Prostate gland (tissue), 2 donors: ENCODE measurements at regions not wholly inside any gene's neighbourhood (a gene's known extent, or its start where the extent isn't known, plus 50 kb on each side); places are given as distances from the start of the nearest gene placed in this dataset.

ENCODE experiments used
- POLR2AphosphoS5 ChIP-seq: sonication (generic); formaldehyde crosslinking; IDR thresholded peaks from one replicate; pipeline ENCODE4 v1.6.1; 2017; ENCODE audit warnings: antibody characterized with exemption
- TF ChIP-seq, protein P1 (sequence below), 4 experiments: fragments of 200-600 bp in 2 of 4; fragments of 450-650 bp in 2 of 4; sonication (generic) in 2 of 4; IDR thresholded peaks; 1 replicate in 3 of 4; 2 replicates in 1 of 4; pipeline ENCODE4 v1.5.1; 2016 to 2019; ENCODE audit warnings: antibody characterized with exemption in 4 of 4, mild to moderate bottlenecking in 2 of 4, moderate library complexity in 2 of 4

DNA sequence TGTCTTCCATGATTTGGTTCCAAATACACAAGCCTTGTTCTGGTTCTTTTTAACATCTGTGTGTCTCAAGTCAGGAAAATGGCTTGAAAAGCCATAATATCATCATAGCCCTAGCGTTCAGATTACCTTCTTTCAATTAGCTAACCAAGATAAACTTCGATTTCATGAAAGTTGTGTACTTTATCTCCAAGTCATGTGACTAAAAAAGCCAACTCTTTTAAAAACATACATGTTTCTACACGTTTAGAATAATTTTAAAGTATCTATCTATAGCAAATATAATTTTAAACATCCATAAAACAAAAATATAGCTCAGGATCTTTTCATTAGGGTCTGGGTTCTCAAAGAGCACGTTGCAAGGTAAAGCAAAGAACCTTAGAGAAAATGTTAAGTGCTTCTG lies 261.1 kb downstream of the PRL start:
- no peak for TF ChIP-seq POLR2AphosphoS5
- TF ChIP-seq, protein P1, sequence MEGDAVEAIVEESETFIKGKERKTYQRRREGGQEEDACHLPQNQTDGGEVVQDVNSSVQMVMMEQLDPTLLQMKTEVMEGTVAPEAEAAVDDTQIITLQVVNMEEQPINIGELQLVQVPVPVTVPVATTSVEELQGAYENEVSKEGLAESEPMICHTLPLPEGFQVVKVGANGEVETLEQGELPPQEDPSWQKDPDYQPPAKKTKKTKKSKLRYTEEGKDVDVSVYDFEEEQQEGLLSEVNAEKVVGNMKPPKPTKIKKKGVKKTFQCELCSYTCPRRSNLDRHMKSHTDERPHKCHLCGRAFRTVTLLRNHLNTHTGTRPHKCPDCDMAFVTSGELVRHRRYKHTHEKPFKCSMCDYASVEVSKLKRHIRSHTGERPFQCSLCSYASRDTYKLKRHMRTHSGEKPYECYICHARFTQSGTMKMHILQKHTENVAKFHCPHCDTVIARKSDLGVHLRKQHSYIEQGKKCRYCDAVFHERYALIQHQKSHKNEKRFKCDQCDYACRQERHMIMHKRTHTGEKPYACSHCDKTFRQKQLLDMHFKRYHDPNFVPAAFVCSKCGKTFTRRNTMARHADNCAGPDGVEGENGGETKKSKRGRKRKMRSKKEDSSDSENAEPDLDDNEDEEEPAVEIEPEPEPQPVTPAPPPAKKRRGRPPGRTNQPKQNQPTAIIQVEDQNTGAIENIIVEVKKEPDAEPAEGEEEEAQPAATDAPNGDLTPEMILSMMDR (IDR thresholded peaks at IDR 0.05) = no peak
